Panc1 (cell line): ENCODE measurements at regions not wholly inside any gene's neighbourhood (a gene's known extent, or its start where the extent isn't known, plus 50 kb on each side); places are given as distances from the start of the nearest gene placed in this dataset.

Experiments
- CTCF ChIP-seq: fragments of 450-650 bp; IDR thresholded peaks from 2 replicates; pipeline ENCODE4 v1.5.1; 2017; ENCODE audit warnings: mild to moderate bottlenecking
- POLR2AphosphoS5 ChIP-seq: IDR thresholded peaks from 2 replicates; pipeline ENCODE4 v1.6.1; 2012; ENCODE audit warnings: mild to moderate bottlenecking, low read depth, low read length, moderate library complexity
- REST ChIP-seq, 2 experiments: IDR thresholded peaks; 2 replicates each; pipeline ENCODE4 v1.6.1; 2011 to 2012; ENCODE audit warnings: low read depth in 2 of 2, control low read depth in 1 of 2, low read length in 1 of 2, mild to moderate bottlenecking in 1 of 2, moderate library complexity in 1 of 2; ENCODE audit not compliant: insufficient read depth in 1 of 2
- SIN3A ChIP-seq: IDR thresholded peaks from 2 replicates; pipeline ENCODE4 v1.6.1; 2012; ENCODE audit warnings: low read depth, mild to moderate bottlenecking, low read length, moderate library complexity, borderline replicate concordance; ENCODE audit not compliant: insufficient read depth
- TCF7L2 ChIP-seq: IDR thresholded peaks from 2 replicates; pipeline ENCODE4 v1.6.1; 2011; ENCODE audit warnings: mild to moderate bottlenecking, low read depth, low read length, inconsistent platforms

- no peak for TF ChIP-seq SIN3A
- TF ChIP-seq CTCF: no peak
- no peak for TF ChIP-seq REST (IDR thresholded peaks at IDR 0.05; ENCODE audit: insufficient read depth in 1 of 2, low read depth in 2 of 2, low read length in 1 of 2)
- TF ChIP-seq POLR2AphosphoS5: no peak
- no peak for TF ChIP-seq TCF7L2
Measured at GRCh38 chr15:96417760-96418130, 87.2 kb downstream of the NR2F2 start.
